A673 (cell line): ENCODE measurements at regions not wholly inside any gene's neighbourhood (a gene's known extent, or its start where the extent isn't known, plus 50 kb on each side); places are given as distances from the start of the nearest gene placed in this dataset.

ENCODE experiments used
- BruUV-seq: library from RNA; stranded (reverse); fragments of 400-500 nt; replicated peaks from 2 replicates; lab custom pipeline; 2021; lab: Mats Ljungman, UMichigan
- CTCF ChIA-PET: fragments of 300-600 bp; sonication (Branson Sonifier 250); formaldehyde crosslinking; loops from one replicate; lab custom pipeline; 2022; ENCODE audit warnings: antibody characterized with exemption; lab: Charles Lee
- POLR2A ChIA-PET: fragments of 300-600 bp; sonication (Branson Sonifier 250); formaldehyde crosslinking; loops from one replicate; lab custom pipeline; 2022; ENCODE audit warnings: antibody characterized with exemption; ENCODE audit not compliant: low non-redundant PET; lab: Charles Lee
- DNase-seq: peaks from one replicate; pipeline ENCODE4 v3.0.0-alpha.2; 2015; ENCODE audit warnings: low spot score
- H3K27ac ChIP-seq: fragments of 200-600 bp; sonication (generic); 2 replicates; pipeline ENCODE4 v1.5.1; 2016; ENCODE audit warnings: mixed run types, low read depth, mild to moderate bottlenecking, mixed read lengths, antibody characterized with exemption, low read length; ENCODE audit not compliant: poor library complexity, severe bottlenecking
- H3K27me3 ChIP-seq: fragments of 200-600 bp; sonication (generic); replicated peaks from 2 replicates; pipeline ENCODE4 v1.6.1; 2017; ENCODE audit warnings: mixed run types, low read depth, mild to moderate bottlenecking, mixed read lengths, antibody characterized with exemption, low read length; ENCODE audit not compliant: insufficient read depth, poor library complexity
- H3K36me3 ChIP-seq: fragments of 200-600 bp; sonication (generic); 2 replicates; pipeline ENCODE4 v1.6.1; 2016; ENCODE audit warnings: mixed run types, mild to moderate bottlenecking, mixed read lengths, antibody characterized with exemption, low read length; ENCODE audit not compliant: insufficient read depth, poor library complexity, severe bottlenecking
- H3K4me1 ChIP-seq: fragments of 200-600 bp; sonication (generic); 2 replicates; pipeline ENCODE4 v1.6.1; 2017; ENCODE audit warnings: mixed run types, mild to moderate bottlenecking, mixed read lengths, antibody characterized with exemption, low read length; ENCODE audit not compliant: insufficient read depth, poor library complexity, severe bottlenecking
- H3K4me3 ChIP-seq: fragments of 200-600 bp; sonication (generic); 2 replicates; pipeline ENCODE4 v1.5.1; 2016; ENCODE audit warnings: low read depth, mixed run types, mild to moderate bottlenecking, mixed read lengths, low read length; ENCODE audit not compliant: poor library complexity, severe bottlenecking
- H3K9me3 ChIP-seq: fragments of 200-600 bp; sonication (generic); 2 replicates; pipeline ENCODE4 v1.6.1; 2016; ENCODE audit warnings: mixed run types, low read depth, mild to moderate bottlenecking, mixed read lengths, antibody characterized with exemption, low read length; ENCODE audit not compliant: poor library complexity, severe bottlenecking
- CTCF ChIP-seq: fragments of 300-800, 200-600 bp; sonication (generic); conservative IDR thresholded peaks from 2 replicates; pipeline ENCODE4 v1.5.1; 2017; ENCODE audit warnings: low read depth, mild to moderate bottlenecking, antibody characterized with exemption, low read length, moderate library complexity, mixed read lengths
- EZH2 ChIP-seq: fragments of 200-600 bp; sonication (generic); IDR thresholded peaks from 2 replicates; pipeline ENCODE4 v1.6.1; 2017; ENCODE audit warnings: borderline replicate concordance, low read depth, mild to moderate bottlenecking, mixed read lengths, antibody characterized with exemption, low read length; ENCODE audit not compliant: poor library complexity, severe bottlenecking
- intact Hi-C: fragments of 100-400 bp; cut with micrococcal nuclease; formaldehyde crosslinking; loops from one replicate; pipeline ENCODE4 v1.10.0; 2022; ENCODE audit not compliant: unreplicated experiment

GRCh38 chr11:45412051-45412471, 125.9 kb upstream of the SYT13 start:
- intact Hi-C loops = no loop called here
- ChIA-PET CTCF (interaction anchor here (0.6 to 1.9 kb wide), 3 partner anchors 243 to 360 kb away, joined by 3 to 9 read pairs (median 3); no protein-coding TSS in a partner anchor), POLR2A (interaction anchor here (0.9 kb wide), 1 partner anchor 12 kb away, joined by 3 read pairs; no protein-coding TSS in a partner anchor)
- Histone ChIP-seq H3K36me3 (no peaks in the 10 kb centered on the region), H3K4me1 (no peaks in the 10 kb centered on the region), H3K9me3 (no peaks in the 10 kb centered on the region), H3K27me3 (no peaks in the 10 kb centered on the region), H3K4me3 (no peak overlapping the region), H3K27ac (no peak overlapping the region)
- TF ChIP-seq EZH2 (no peak), CTCF (no peak)
- peak; percentile 61 for DNase-seq
- BruUV-seq = no TSS peak

- Histone ChIP-seq H3K4me3 (no peak overlapping the region), H3K9me3 (no peaks in the 10 kb centered on the region), H3K27ac (no peak overlapping the region), H3K4me1 (no peaks in the 10 kb centered on the region), H3K36me3 (no peaks in the 10 kb centered on the region), H3K27me3 (no peaks in the 10 kb centered on the region)
- ChIA-PET POLR2A (no interaction called here), CTCF (interaction anchor here (0.6 to 1.9 kb wide), 2 partner anchors 357 to 360 kb away, joined by 3 to 9 read pairs; no protein-coding TSS in a partner anchor)
- intact Hi-C loops = no loop called here
- no TSS peak for BruUV-seq
- no peak for TF ChIP-seq EZH2
- no peak for TF ChIP-seq CTCF
- DNase-seq = peak; percentile 56
These were observed 125.2 kb upstream of the SYT13 start for GRCh38 chr11:45411228-45411946.

- H3K9me3 ChIP-seq = no peaks in the 10 kb centered on the region
- H3K4me3 ChIP-seq = no peak overlapping the region
- ChIA-PET POLR2A (no interaction called here), CTCF (no interaction called here)
- intact Hi-C loops = no loop called here
- DNase-seq = no peak
- no peak overlapping the region for H3K27ac ChIP-seq
- H3K36me3 ChIP-seq = no peaks in the 10 kb centered on the region
- H3K4me1 ChIP-seq = no peaks in the 10 kb centered on the region
- TF ChIP-seq EZH2 (no peak), CTCF (no peak)
- H3K27me3 ChIP-seq = no peaks in the 10 kb centered on the region
- BruUV-seq = no TSS peak
These were observed 124.5 kb upstream of the SYT13 start for GRCh38 chr11:45410391-45411227.
